Stimulated activated CD4-positive, alpha-beta T cell treated with anti-CD3 and anti-CD28 coated beads, Interleukin-15, amount 100 ng/mL, for 48 hours (primary cell): ENCODE measurements at regions not wholly inside any gene's neighbourhood (a gene's known extent, or its start where the extent isn't known, plus 50 kb on each side); places are given as distances from the start of the nearest gene placed in this dataset.
"Not testable (repeated sequence)": the region's sequence is repeated elsewhere in the genome, so short reads cannot be mapped to it uniquely, and the experiment has no call there.

Experiments used
- DNase-seq, 2 donors: peaks; one replicate each; pipeline ENCODE4 v3.0.0-alpha.2; 2020; ENCODE audit warnings: low read depth in 2 of 2

DNA sequence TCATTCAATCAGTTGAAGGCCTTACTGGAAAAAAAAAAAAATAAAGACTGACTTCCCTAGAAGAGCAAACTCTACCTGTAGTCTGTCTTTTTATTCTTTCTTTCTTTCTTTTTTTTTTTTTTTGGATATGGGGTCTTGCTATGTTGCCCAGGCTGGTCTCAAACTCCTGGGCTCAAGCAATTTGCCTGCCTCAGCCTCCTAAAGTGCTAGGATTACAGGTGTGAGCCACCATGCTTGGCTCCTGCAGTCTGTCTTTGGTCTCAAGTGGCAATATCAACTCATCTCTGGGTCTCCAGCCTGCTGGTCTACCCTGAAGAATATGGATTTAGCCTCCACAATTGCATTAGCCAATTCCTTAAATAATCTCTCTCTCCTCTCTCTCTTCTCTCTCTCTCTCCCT lies 167.7 kb upstream of the P2RY1 start:
- DNase-seq = no peak

DNA sequence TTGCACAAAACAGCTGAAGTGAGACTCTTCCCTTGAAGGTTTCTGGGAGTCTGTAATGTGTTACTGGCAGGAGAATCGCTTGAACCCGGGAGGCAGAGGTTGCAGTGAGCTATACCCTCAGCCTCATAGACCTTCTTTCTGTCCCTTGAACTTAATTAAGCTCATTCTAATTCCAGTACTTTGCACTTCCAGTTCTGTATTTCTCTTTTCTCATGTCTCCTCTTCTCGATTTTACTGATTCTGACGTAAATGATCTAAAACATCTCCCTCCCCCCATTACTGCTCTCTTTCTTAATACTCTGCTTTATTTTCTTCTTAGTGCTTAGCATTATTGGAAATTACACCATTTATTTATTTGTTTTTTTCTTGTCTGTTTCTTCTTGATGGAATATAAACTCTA lies 165.4 kb upstream of the P2RY1 start:
- no peak for DNase-seq

- no peak for DNase-seq
Measured at GRCh38 chr3:152671446-152672319, 163.2 kb upstream of the P2RY1 start.

DNA sequence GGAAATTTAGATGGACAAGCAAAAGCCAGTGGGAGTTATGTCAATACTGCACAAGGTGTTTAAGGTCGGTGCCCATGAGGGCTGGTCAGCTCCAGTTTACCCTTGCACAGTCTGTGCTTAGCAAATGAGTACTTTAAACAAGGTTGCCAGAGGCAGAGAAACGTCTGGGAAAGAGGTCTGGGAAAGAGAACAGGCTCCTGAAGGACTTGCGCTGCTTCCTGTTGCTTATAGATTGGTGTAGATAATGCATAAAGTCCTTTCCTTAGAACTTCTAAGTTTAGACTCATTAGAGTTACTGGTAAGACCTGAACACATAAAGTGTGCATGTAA lies 162.6 kb upstream of the P2RY1 start:
- no peak for DNase-seq

DNA sequence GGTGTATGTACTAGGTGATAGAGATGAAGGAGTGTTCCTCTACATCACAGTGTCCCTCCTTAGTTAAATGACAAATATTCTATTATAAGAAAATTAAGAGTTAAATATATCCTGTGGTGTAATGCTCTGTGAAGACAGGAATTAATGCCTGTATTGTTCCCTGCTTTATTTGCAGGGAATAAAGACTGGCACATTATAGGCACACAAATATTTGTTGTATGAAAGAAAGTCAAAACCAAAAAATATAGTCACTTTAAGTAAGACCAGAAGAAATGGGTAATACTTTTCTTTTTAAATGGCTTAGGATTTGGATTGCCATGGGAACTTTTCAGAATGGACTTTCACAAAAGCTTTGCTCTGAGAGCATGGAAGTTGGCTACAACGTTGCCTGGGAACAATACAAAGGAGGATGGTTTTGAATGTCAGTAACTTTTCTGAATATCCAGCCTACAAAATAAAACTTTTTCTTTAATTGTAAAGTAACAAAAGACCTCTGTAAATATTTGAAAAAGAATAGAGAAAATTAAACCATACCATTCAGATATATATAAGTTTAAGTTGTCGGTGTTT lies 158.0 kb upstream of the P2RY1 start:
- no peak for DNase-seq

DNA sequence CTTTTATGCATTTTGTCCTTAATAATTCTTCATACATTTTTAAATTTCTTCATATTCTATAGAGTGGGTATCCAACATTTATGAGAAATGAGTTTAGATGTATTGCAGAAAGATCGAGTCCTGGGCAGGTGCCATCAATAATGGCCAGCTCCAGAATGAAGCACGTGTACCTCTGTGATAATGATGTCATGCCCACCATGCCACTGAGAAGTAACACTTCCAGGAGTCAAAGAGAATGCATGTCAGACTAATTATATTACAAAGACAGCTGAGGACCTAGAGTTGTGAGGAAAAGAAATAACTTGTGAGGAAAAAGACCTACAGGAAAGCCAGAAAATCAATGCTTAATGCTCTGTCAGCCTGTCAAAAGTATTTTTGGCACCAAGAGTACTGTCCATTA lies 157.4 kb upstream of the P2RY1 start:
- DNase-seq = no peak

GRCh38 chr3:152682477-152682876 lies 152.5 kb upstream of the P2RY1 start:
- no peak for DNase-seq

DNA sequence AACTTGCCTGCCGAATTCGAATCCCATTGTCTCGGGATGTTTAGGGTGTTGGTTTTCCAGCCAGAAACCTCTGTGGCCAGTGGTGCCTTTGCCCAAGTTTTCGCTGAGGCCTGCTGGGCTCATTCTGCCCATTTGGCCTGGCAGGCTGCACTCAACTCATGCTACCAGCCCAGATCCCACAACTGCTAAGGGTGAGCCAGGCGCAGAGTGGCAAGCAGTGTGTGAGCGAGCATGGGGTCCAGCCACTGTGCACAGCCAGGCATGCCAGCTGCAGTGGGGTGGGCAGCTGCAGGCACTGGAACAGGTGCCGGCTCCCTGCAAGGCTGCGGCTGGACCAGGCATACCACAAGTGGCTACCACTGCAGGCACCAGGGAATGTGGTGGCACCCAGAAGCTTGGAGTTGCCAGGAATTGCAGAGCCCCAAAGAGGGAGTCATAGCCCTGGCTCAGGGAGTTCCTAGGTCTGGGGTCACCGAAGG lies 151.4 kb upstream of the P2RY1 start:
- DNase-seq = no peak

DNA sequence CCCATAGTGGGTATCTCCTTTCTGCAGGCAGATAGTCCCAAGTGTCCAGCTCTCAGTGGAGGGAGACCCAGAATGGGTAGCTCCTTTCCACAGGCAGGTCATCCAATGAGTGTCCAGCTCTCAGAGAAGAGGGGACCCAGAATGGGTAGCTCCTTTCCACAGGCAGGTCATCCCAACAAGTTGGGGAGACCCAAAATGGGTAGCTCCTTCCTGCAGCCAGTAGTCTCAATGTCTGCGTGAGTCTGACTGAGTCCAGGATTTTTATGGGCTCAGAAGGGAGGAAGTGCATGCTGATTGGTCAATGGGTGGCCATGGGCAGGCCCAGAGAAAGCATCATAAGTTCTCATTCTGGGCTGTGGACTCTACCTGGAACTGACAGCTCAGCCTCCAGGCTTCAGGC lies 150.7 kb upstream of the P2RY1 start:
- DNase-seq = no peak

GRCh38 chr3:152688313-152688712 lies 146.6 kb upstream of the P2RY1 start:
- no peak for DNase-seq

DNA sequence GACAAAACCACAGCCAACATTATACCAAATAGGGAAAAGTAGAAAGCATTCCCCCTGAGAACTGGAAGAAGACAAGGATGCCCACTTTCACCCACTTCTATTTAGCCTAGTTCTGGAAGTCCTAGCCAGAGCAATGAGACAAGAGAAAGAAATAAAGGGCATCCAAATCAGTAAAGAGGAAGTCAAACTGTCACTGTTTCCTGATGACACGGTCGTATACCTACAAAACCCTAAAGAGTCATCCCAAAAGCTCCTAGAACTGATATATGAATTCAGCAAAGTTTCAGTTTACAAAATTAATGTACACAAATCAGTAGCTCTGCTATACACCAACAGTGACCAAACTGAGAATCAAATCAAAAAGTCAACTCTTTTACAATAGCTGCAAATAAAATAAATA lies 142.6 kb upstream of the P2RY1 start:
- DNase-seq = not testable (repeated sequence)

DNA sequence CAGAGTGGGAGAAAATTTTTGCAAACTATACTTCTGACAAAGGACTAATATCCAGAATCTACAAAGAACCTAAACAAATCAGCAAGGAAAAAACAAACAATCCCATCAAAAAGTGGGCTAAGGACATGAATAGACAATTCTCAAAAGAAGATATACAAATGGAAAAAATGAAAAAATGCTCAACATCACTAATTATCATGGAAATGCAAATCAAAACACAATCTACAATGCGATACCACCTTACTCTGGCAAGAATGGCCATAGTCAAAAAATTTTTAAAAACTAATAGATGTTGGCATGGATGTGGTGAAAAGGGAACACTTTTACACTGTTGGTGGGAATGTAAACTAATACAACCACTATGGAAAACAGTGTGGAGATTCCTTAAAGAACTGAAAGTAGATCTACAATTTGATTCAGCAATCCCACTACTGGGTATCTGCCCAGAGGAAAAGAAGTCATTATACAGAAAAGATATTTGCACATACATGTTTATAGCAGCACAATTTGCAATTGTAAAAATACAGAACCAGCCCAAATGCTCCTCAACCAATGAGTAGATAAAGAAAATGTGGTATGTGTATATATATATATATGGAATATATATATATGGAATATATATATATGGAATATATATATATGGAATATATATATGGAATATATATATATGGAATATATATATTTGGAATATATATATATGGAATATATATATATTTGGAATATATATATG lies 141.2 kb upstream of the P2RY1 start:
- DNase-seq = not testable (repeated sequence)

DNA sequence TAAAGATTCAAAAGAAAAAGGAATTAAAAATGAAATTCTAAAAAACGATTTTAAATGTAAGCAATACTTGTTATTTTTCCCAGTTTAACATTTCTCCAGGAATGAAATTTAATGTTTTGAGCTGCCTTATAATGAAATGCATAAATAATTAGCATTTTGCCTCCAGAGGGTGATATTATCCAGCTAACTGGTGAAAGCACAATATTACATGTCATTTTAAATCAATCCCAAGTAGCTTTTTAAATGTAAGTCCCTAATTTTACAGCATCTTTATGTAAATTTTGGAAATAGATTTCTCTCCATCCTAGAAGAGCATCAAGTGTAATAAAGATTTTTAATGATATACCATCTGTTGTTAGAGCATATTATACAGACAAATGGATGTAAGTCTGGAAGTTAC lies 139.1 kb upstream of the P2RY1 start:
- DNase-seq = no peak

DNA sequence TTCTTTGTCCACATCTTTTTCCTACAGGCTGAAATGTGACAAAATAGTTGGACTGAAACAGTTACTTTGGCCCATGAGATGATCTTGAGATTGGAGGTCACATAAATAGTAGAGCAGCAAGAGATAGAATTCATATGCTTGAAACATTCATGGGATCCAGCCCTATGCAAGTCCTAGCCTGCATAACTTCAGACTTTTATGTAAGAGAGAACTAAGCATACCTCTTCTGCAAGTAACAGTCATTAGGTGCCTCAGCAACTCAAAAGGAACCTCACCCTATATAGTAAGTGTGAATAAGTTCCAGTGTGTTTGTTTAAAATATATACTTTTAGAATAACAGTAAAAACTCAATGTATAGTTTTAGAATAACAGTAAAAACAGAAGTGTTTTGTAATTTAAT lies 138.0 kb upstream of the P2RY1 start:
- DNase-seq = no peak

- DNase-seq = no peak
Measured at GRCh38 chr3:152703245-152703890, 131.6 kb upstream of the P2RY1 start.

GRCh38 chr3:152706991-152707713 lies 127.8 kb upstream of the P2RY1 start:
- no peak for DNase-seq

- DNase-seq = no peak
Measured at GRCh38 chr3:152709659-152710058, 125.3 kb upstream of the P2RY1 start.

GRCh38 chr3:152710549-152710948 lies 124.4 kb upstream of the P2RY1 start:
- DNase-seq = no peak

DNA sequence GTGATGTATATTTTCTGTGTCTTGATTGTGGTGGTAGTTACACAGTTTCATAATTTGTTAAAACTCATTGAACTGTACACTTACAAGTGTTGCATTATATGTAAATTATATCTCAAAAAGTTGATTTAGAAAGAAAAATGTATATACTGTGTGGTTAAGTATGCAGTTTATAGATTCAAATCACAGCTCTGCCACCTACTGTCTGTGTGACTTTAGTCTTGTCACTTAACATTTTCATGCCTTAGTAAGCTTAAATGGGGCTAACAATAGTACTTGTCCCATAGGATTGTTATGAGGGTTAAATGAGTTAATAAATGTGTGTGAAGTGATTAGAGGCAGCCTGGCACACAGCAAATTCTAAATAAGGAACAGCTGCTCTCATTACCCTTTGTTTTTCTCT lies 120.9 kb upstream of the P2RY1 start:
- no peak for DNase-seq

- no peak for DNase-seq
Measured at GRCh38 chr3:152714507-152714906, 120.4 kb upstream of the P2RY1 start.

DNA sequence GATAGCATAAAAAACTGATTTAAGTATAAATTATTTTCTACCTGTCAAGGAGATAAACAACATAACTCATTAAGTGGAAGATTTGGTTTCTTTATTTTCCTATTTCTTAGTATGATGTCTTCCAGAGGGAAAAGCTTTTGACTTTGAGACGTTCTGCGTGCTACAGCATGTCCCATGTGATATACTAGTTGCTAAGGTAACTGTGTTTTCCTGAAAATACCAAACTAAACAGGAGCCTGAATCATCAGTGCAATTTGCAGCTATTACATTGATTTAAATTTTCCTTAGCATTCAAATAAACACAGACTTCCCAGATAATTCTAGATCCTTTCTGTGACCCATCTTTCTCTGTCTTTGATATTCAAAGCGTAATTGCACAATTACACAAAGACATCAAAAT lies 117.7 kb upstream of the P2RY1 start:
- DNase-seq = no peak

DNA sequence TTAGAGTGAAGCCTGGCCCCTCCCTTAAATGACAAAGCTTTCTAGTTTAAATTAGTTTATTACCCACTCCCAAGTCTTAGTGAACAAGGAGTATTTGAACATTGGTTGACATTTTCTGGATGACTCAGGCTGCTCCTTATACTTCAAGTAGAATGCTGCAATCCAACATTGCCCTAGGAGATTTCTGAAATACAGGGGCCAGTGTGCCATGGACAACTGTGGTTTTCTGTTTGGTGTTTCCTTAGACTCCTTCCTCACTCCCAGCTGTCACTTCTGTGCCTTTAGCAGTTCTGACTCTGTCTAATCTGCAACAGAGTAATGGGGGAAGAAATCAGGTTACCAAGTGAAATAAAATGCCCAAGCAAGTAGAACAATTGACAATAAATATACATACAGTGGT lies 116.1 kb upstream of the P2RY1 start:
- no peak for DNase-seq
